ENCODE measurements at regions not wholly inside any gene's neighbourhood (a gene's known extent, or its start where the extent isn't known, plus 50 kb on each side); places are given as distances from the start of the nearest gene placed in this dataset.

DNA sequence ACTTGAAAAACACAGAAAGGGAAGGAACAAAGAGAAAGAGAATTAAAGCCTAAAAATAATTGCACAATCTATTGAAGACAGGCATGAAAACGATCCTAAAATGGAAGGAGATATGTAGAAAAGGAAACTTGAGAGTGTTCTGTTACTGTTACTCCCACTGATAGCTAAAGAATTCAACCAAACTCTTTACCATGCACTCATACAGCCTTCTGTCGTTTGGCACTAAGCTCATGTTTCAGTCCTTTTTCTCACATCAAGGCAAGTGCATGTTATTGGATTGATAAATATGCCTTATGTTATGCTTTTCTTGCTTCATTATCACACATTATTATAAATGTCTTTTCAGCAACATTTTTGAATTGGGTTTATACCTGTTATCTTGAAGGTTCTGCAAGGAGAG, 696.5 kb downstream of the EFNA5 start:
- H3K36me3 ChIP-seq (ENCODE audit: control insufficient read depth in 2 of 2, insufficient read depth in 1 of 2, low read length in 2 of 2) = no peaks in the 10 kb centered on the region
- ChIA-PET CTCF (interaction anchor here (0.6 kb wide), 1 partner anchor 848 kb away, joined by 3 read pairs; no protein-coding TSS in a partner anchor), POLR2A (no interaction called here)
- TF ChIP-seq GLI2 (tag by site-specific recombination; IDR thresholded peaks at IDR 0.05; ENCODE audit: borderline replicate concordance, low read depth) = no peak
- TF ChIP-seq ZNF366 (tag by site-specific recombination; conservative IDR thresholded peaks at IDR 0.05) = no peak
- TF ChIP-seq ZNF785 (tag by site-specific recombination; IDR thresholded peaks at IDR 0.05) = no peak
- no peak for TF ChIP-seq ZNF223 (tag by site-specific recombination; IDR thresholded peaks at IDR 0.05)
- no peak for TF ChIP-seq WT1 (tag by site-specific recombination; IDR thresholded peaks at IDR 0.05)
- TF ChIP-seq ZFP3 (tag by site-specific recombination; IDR thresholded peaks at IDR 0.05; ENCODE audit: low read depth) = no peak
- no peak for TF ChIP-seq ZIC2 (tag by site-specific recombination; IDR thresholded peaks at IDR 0.05)
- TF ChIP-seq ZNF146 (tag by site-specific recombination; IDR thresholded peaks at IDR 0.05) = no peak
- TF ChIP-seq, protein P1, sequence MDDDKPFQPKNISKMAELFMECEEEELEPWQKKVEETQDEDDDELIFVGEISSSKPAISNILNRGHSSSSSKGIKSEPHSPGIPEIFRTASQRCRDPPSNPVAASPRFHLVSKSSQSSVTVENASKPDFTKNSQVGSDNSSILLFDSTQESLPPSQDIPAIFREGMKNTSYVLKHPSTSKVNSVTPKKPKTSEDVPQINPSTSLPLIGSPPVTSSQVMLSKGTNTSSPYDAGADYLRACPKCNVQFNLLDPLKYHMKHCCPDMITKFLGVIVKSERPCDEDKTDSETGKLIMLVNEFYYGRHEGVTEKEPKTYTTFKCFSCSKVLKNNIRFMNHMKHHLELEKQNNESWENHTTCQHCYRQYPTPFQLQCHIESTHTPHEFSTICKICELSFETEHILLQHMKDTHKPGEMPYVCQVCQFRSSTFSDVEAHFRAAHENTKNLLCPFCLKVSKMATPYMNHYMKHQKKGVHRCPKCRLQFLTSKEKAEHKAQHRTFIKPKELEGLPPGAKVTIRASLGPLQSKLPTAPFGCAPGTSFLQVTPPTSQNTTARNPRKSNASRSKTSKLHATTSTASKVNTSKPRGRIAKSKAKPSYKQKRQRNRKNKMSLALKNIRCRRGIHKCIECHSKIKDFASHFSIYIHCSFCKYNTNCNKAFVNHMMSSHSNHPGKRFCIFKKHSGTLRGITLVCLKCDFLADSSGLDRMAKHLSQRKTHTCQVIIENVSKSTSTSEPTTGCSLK (tag by site-specific recombination; IDR thresholded peaks at IDR 0.05) = no peak
- no peak for TF ChIP-seq ZNF394 (tag by site-specific recombination; IDR thresholded peaks at IDR 0.05; ENCODE audit: borderline replicate concordance)
- TF ChIP-seq ZNF623 (tag by site-specific recombination; IDR thresholded peaks at IDR 0.05) = no peak
- TF ChIP-seq GLIS1 (tag by site-specific recombination; IDR thresholded peaks at IDR 0.05) = no peak
- TF ChIP-seq MEIS1 (CRISPR knock-in tag; IDR thresholded peaks at IDR 0.05; ENCODE audit: borderline replicate concordance) = no peak
- TF ChIP-seq, protein P2, sequence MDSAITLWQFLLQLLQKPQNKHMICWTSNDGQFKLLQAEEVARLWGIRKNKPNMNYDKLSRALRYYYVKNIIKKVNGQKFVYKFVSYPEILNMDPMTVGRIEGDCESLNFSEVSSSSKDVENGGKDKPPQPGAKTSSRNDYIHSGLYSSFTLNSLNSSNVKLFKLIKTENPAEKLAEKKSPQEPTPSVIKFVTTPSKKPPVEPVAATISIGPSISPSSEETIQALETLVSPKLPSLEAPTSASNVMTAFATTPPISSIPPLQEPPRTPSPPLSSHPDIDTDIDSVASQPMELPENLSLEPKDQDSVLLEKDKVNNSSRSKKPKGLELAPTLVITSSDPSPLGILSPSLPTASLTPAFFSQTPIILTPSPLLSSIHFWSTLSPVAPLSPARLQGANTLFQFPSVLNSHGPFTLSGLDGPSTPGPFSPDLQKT (IDR thresholded peaks at IDR 0.05; ENCODE audit: borderline replicate concordance, low read depth, low read length) = no peak
- no peak for TF ChIP-seq ZNF274 (IDR thresholded peaks at IDR 0.05; ENCODE audit: low read length)
- no peak for TF ChIP-seq ZNF274 (tag by site-specific recombination; IDR thresholded peaks at IDR 0.05; ENCODE audit: borderline replicate concordance)
- TF ChIP-seq ZNF610 (tag by site-specific recombination; IDR thresholded peaks at IDR 0.05; ENCODE audit: borderline replicate concordance) = no peak
- TF ChIP-seq ZBTB20 (tag by site-specific recombination; IDR thresholded peaks at IDR 0.05) = no peak
- TF ChIP-seq ZNF707 (tag by site-specific recombination; IDR thresholded peaks at IDR 0.05) = no peak
- no peak overlapping the region for H3K27ac ChIP-seq (ENCODE audit: extremely low read depth, low read depth, low read length)
- H3K9me3 ChIP-seq (ENCODE audit: control insufficient read depth, insufficient read depth, low read depth, low read length) = no peaks in the 10 kb centered on the region
- H3K4me1 ChIP-seq (ENCODE audit: control insufficient read depth, insufficient read depth, low read length) = no peaks in the 10 kb centered on the region
- H3K4me3 ChIP-seq (ENCODE audit: low read depth, low read length) = no peak overlapping the region

DNA sequence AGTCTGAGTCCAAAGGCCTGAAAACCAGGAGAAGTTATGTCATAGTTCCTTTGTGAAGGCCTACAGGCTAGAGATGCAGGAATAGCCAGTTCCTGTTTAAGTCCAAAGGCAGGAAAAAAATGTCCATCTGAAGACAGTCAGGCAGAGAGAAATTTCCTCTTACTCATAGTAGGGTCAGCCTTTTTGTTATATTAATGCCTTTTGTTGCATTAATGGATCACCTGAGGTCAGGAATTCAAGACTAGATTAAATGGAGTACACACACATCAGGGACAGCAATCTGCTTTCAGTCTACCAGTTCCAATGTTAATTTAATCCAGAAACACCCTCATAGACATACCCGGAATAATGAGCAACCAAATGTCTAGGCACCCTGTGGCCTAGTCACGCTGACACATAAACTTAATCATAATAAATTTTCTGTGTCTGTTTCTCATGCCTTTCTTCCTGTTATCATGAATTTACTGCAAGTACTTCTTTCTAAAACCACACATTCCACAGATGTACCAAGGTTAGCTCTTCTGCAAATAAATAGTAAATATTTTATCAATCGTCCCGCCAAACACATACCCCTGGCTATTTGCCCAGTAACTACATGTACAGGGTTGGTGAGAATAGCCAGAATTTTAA, 703.9 kb downstream of the EFNA5 start:
- H3K36me3 ChIP-seq (ENCODE audit: control insufficient read depth in 2 of 2, insufficient read depth in 1 of 2, low read length in 2 of 2) = no peaks in the 10 kb centered on the region
- H3K4me1 ChIP-seq (ENCODE audit: control insufficient read depth, insufficient read depth, low read length) = no peaks in the 10 kb centered on the region
- H3K9me3 ChIP-seq (ENCODE audit: control insufficient read depth, insufficient read depth, low read depth, low read length) = no peaks in the 10 kb centered on the region
- H3K4me3 ChIP-seq (ENCODE audit: low read depth, low read length) = no peak overlapping the region
- CTCF ChIA-PET = no interaction called here
- POLR2A ChIA-PET = no interaction called here
- H3K27ac ChIP-seq (ENCODE audit: extremely low read depth, low read depth, low read length) = no peak overlapping the region
- TF ChIP-seq ZNF19 (tag by site-specific recombination; IDR thresholded peaks at IDR 0.05; ENCODE audit: low read depth) (no peak), ZNF433 (tag by site-specific recombination; IDR thresholded peaks at IDR 0.05; ENCODE audit: low read depth) (no peak), ZNF324 (tag by site-specific recombination; IDR thresholded peaks at IDR 0.05) (no peak), ZBTB48 (tag by site-specific recombination; IDR thresholded peaks at IDR 0.05) (no peak), ZNF830 (tag by site-specific recombination; IDR thresholded peaks at IDR 0.05; ENCODE audit: low read depth) (no peak), WT1 (tag by site-specific recombination; IDR thresholded peaks at IDR 0.05) (no peak), ZBTB17 (tag by site-specific recombination; IDR thresholded peaks at IDR 0.05) (no peak), HOXD13 (CRISPR knock-in tag; IDR thresholded peaks at IDR 0.05; ENCODE audit: borderline replicate concordance) (no peak)
- TF ChIP-seq, protein P3, sequence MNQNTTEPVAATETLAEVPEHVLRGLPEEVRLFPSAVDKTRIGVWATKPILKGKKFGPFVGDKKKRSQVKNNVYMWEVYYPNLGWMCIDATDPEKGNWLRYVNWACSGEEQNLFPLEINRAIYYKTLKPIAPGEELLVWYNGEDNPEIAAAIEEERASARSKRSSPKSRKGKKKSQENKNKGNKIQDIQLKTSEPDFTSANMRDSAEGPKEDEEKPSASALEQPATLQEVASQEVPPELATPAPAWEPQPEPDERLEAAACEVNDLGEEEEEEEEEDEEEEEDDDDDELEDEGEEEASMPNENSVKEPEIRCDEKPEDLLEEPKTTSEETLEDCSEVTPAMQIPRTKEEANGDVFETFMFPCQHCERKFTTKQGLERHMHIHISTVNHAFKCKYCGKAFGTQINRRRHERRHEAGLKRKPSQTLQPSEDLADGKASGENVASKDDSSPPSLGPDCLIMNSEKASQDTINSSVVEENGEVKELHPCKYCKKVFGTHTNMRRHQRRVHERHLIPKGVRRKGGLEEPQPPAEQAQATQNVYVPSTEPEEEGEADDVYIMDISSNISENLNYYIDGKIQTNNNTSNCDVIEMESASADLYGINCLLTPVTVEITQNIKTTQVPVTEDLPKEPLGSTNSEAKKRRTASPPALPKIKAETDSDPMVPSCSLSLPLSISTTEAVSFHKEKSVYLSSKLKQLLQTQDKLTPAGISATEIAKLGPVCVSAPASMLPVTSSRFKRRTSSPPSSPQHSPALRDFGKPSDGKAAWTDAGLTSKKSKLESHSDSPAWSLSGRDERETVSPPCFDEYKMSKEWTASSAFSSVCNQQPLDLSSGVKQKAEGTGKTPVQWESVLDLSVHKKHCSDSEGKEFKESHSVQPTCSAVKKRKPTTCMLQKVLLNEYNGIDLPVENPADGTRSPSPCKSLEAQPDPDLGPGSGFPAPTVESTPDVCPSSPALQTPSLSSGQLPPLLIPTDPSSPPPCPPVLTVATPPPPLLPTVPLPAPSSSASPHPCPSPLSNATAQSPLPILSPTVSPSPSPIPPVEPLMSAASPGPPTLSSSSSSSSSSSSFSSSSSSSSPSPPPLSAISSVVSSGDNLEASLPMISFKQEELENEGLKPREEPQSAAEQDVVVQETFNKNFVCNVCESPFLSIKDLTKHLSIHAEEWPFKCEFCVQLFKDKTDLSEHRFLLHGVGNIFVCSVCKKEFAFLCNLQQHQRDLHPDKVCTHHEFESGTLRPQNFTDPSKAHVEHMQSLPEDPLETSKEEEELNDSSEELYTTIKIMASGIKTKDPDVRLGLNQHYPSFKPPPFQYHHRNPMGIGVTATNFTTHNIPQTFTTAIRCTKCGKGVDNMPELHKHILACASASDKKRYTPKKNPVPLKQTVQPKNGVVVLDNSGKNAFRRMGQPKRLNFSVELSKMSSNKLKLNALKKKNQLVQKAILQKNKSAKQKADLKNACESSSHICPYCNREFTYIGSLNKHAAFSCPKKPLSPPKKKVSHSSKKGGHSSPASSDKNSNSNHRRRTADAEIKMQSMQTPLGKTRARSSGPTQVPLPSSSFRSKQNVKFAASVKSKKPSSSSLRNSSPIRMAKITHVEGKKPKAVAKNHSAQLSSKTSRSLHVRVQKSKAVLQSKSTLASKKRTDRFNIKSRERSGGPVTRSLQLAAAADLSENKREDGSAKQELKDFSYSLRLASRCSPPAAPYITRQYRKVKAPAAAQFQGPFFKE (tag by site-specific recombination; IDR thresholded peaks at IDR 0.05; ENCODE audit: borderline replicate concordance) = no peak
- TF ChIP-seq, protein P4, sequence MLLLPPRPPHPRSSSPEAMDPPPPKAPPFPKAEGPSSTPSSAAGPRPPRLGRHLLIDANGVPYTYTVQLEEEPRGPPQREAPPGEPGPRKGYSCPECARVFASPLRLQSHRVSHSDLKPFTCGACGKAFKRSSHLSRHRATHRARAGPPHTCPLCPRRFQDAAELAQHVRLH (tag by site-specific recombination; IDR thresholded peaks at IDR 0.05) = no peak

Data from HEK293 (cell line).